ENCODE measurements at regions not wholly inside any gene's neighbourhood (a gene's known extent, or its start where the extent isn't known, plus 50 kb on each side); places are given as distances from the start of the nearest gene placed in this dataset.

GRCh38 chr22:46083383-46084350 lies 66.7 kb upstream of the PPARA start:
- Mint-ChIP-seq H3K4me3 (no peak overlapping the region), H3K9me3 (no peaks in the 10 kb centered on the region), H3K27ac (no peak overlapping the region), H3K27me3 (no peaks in the 10 kb centered on the region), H3K4me1 (ENCODE audit: low read depth) (no peaks in the 10 kb centered on the region), H3K36me3 (no peaks in the 10 kb centered on the region)
- ChIA-PET CTCF (no interaction called here), POLR2A (no interaction called here)
- intact Hi-C loops (cut with micrococcal nuclease), result no loop called here
- DNase-seq, result no peak

GRCh38 chr22:46084376-46084775 lies 66.0 kb upstream of the PPARA start:
- H3K4me3 Mint-ChIP-seq, result no peak overlapping the region
- H3K27me3 Mint-ChIP-seq, result no peaks in the 10 kb centered on the region
- ChIA-PET POLR2A (no interaction called here), CTCF (interaction anchor here (0.6 kb wide), 1 partner anchor 232 kb away, joined by 3 read pairs; no protein-coding TSS in a partner anchor)
- DNase-seq, result no peak
- no peaks in the 10 kb centered on the region for H3K36me3 Mint-ChIP-seq
- intact Hi-C loops (cut with micrococcal nuclease), result no loop called here
- H3K4me1 Mint-ChIP-seq (ENCODE audit: low read depth), result no peaks in the 10 kb centered on the region
- no peak overlapping the region for H3K27ac Mint-ChIP-seq
- no peaks in the 10 kb centered on the region for H3K9me3 Mint-ChIP-seq

- POLR2A ChIA-PET, result no interaction called here
- no peak overlapping the region for H3K4me3 Mint-ChIP-seq
- no peaks in the 10 kb centered on the region for H3K9me3 Mint-ChIP-seq
- no peaks in the 10 kb centered on the region for H3K36me3 Mint-ChIP-seq
- CTCF ChIA-PET, result interaction anchor here (0.6 kb wide), 1 partner anchor 231 kb away, joined by 3 read pairs; no protein-coding TSS in a partner anchor
- no peak for DNase-seq
- H3K4me1 Mint-ChIP-seq (ENCODE audit: low read depth), result no peaks in the 10 kb centered on the region
- H3K27me3 Mint-ChIP-seq, result no peaks in the 10 kb centered on the region
- intact Hi-C loops (cut with micrococcal nuclease), result no loop called here
- H3K27ac Mint-ChIP-seq, result no peak overlapping the region
Observed at GRCh38 chr22:46084943-46085827, 65.1 kb upstream of the PPARA start.

- ChIA-PET POLR2A (no interaction called here), CTCF (no interaction called here)
- no peak overlapping the region for H3K4me3 Mint-ChIP-seq
- no peaks in the 10 kb centered on the region for H3K27me3 Mint-ChIP-seq
- no peaks in the 10 kb centered on the region for H3K36me3 Mint-ChIP-seq
- no peaks in the 10 kb centered on the region for H3K9me3 Mint-ChIP-seq
- H3K27ac Mint-ChIP-seq, result no peak overlapping the region
- DNase-seq, result no peak
- intact Hi-C loops (cut with micrococcal nuclease), result no loop called here
- H3K4me1 Mint-ChIP-seq (ENCODE audit: low read depth), result no peaks in the 10 kb centered on the region
Observed at GRCh38 chr22:46085828-46086576, 64.3 kb upstream of the PPARA start.

- ChIA-PET POLR2A (no interaction called here), CTCF (no interaction called here)
- DNase-seq, result no peak
- Mint-ChIP-seq H3K4me3 (no peak overlapping the region), H3K9me3 (no peaks in the 10 kb centered on the region), H3K27ac (no peak overlapping the region), H3K4me1 (ENCODE audit: low read depth) (no peaks in the 10 kb centered on the region), H3K36me3 (no peaks in the 10 kb centered on the region), H3K27me3 (no peaks in the 10 kb centered on the region)
- intact Hi-C loops (cut with micrococcal nuclease), result no loop called here
Observed at GRCh38 chr22:46086577-46087335, 63.6 kb upstream of the PPARA start.

GRCh38 chr22:46087336-46087690 lies 63.0 kb upstream of the PPARA start:
- Mint-ChIP-seq H3K9me3 (no peaks in the 10 kb centered on the region), H3K4me3 (no peak overlapping the region), H3K36me3 (no peaks in the 10 kb centered on the region), H3K27ac (no peak overlapping the region), H3K4me1 (ENCODE audit: low read depth) (no peaks in the 10 kb centered on the region), H3K27me3 (no peaks in the 10 kb centered on the region)
- POLR2A ChIA-PET, result no interaction called here
- DNase-seq, result no peak
- intact Hi-C loops (cut with micrococcal nuclease), result no loop called here
- CTCF ChIA-PET, result no interaction called here

- ChIA-PET POLR2A (no interaction called here), CTCF (interaction anchor here (2.7 kb wide), 1 partner anchor 82 kb away, joined by 8 read pairs; no protein-coding TSS in a partner anchor)
- intact Hi-C loops (cut with micrococcal nuclease), result no loop called here
- no peaks in the 10 kb centered on the region for H3K9me3 Mint-ChIP-seq
- no peaks in the 10 kb centered on the region for H3K4me1 Mint-ChIP-seq (ENCODE audit: low read depth)
- H3K27ac Mint-ChIP-seq, result no peak overlapping the region
- H3K4me3 Mint-ChIP-seq, result no peak overlapping the region
- H3K27me3 Mint-ChIP-seq, result no peaks in the 10 kb centered on the region
- DNase-seq, result no peak
- H3K36me3 Mint-ChIP-seq, result no peaks in the 10 kb centered on the region
Observed at GRCh38 chr22:46087816-46088277, 62.5 kb upstream of the PPARA start.

GRCh38 chr22:46088541-46089311 lies 61.6 kb upstream of the PPARA start:
- H3K36me3 Mint-ChIP-seq, result no peaks in the 10 kb centered on the region

GRCh38 chr22:46089426-46090035 lies 60.8 kb upstream of the PPARA start:
- Mint-ChIP-seq H3K27me3 (no peaks in the 10 kb centered on the region), H3K27ac (no peak overlapping the region), H3K4me3 (no peak overlapping the region), H3K4me1 (ENCODE audit: low read depth) (no peaks in the 10 kb centered on the region), H3K9me3 (no peaks in the 10 kb centered on the region), H3K36me3 (no peaks in the 10 kb centered on the region)
- ChIA-PET POLR2A (no interaction called here), CTCF (interaction anchor here (0.7 to 2.7 kb wide), 2 partner anchors 84 to 883 kb away, joined by 3 to 8 read pairs; no protein-coding TSS in a partner anchor)
- intact Hi-C loops (cut with micrococcal nuclease), result no loop called here
- DNase-seq, result no peak

More at GRCh38 chr22:46088541-46089311, 61.6 kb upstream of the PPARA start:
- no peaks in the 10 kb centered on the region for H3K27me3 Mint-ChIP-seq
- no peak overlapping the region for H3K4me3 Mint-ChIP-seq
- DNase-seq, result no peak
- H3K9me3 Mint-ChIP-seq, result no peaks in the 10 kb centered on the region
- POLR2A ChIA-PET, result no interaction called here
- CTCF ChIA-PET, result interaction anchor here (2.7 kb wide), 1 partner anchor 83 kb away, joined by 8 read pairs; no protein-coding TSS in a partner anchor
- H3K4me1 Mint-ChIP-seq (ENCODE audit: low read depth), result no peaks in the 10 kb centered on the region
- intact Hi-C loops (cut with micrococcal nuclease), result no loop called here
- no peak overlapping the region for H3K27ac Mint-ChIP-seq

GRCh38 chr22:46090036-46090591 lies 60.2 kb upstream of the PPARA start:
- H3K9me3 Mint-ChIP-seq, result no peaks in the 10 kb centered on the region
- no peak overlapping the region for H3K27ac Mint-ChIP-seq
- CTCF ChIA-PET, result interaction anchor here (0.7 to 2.7 kb wide), 3 partner anchors 27 to 884 kb away, joined by 3 to 8 read pairs (median 5); no protein-coding TSS in a partner anchor

More at GRCh38 chr22:46090036-46090591, 60.2 kb upstream of the PPARA start:
- Mint-ChIP-seq H3K36me3 (no peaks in the 10 kb centered on the region), H3K4me1 (ENCODE audit: low read depth) (no peaks in the 10 kb centered on the region), H3K27me3 (no peaks in the 10 kb centered on the region), H3K4me3 (no peak overlapping the region)
- no peak for DNase-seq
- POLR2A ChIA-PET, result no interaction called here
- intact Hi-C loops (cut with micrococcal nuclease), result no loop called here
